HL-60 (cell line): ENCODE measurements at regions not wholly inside any gene's neighbourhood (a gene's known extent, or its start where the extent isn't known, plus 50 kb on each side); places are given as distances from the start of the nearest gene placed in this dataset.

Source experiments
- CTCF ChIP-seq: IDR thresholded peaks from one replicate; pipeline ENCODE4 v1.5.1; 2011; ENCODE audit warnings: low read length, control low read depth, inconsistent platforms; ENCODE audit not compliant: insufficient read depth
- GABPA ChIP-seq: IDR thresholded peaks from 2 replicates; pipeline ENCODE4 v1.6.1; 2012; ENCODE audit warnings: low read depth
- POLR2AphosphoS5 ChIP-seq: IDR thresholded peaks from 2 replicates; pipeline ENCODE4 v1.6.1; 2012; ENCODE audit warnings: low read depth
- REST ChIP-seq: IDR thresholded peaks from 2 replicates; pipeline ENCODE4 v1.6.1; 2012; ENCODE audit warnings: low read depth; ENCODE audit not compliant: insufficient replicate concordance
- SPI1 ChIP-seq: IDR thresholded peaks from 2 replicates; pipeline ENCODE4 v1.6.1; 2012; ENCODE audit warnings: low read depth, mild to moderate bottlenecking, borderline replicate concordance

GRCh38 chr3:159163656-159164055 lies 361.8 kb downstream of the MFSD1 start:
- TF ChIP-seq CTCF (no peak), SPI1 (no peak), POLR2AphosphoS5 (no peak), GABPA (no peak), REST (no peak)
